GM23248 (cell line): ENCODE measurements at regions not wholly inside any gene's neighbourhood (a gene's known extent, or its start where the extent isn't known, plus 50 kb on each side); places are given as distances from the start of the nearest gene placed in this dataset.

Source experiments
- DNase-seq: peaks from one replicate; pipeline ENCODE4 v3.0.0-alpha.2; 2015
- H2AFZ ChIP-seq: fragments of 200-600 bp; sonication (generic); 2 replicates; pipeline ENCODE4 v1.6.1; 2016; ENCODE audit warnings: antibody characterized with exemption
- H3F3A ChIP-seq: fragments of 200-600 bp; sonication (generic); 2 replicates; pipeline ENCODE4 v1.6.1; 2016; ENCODE audit warnings: mild to moderate bottlenecking, antibody characterized with exemption, mixed run types; ENCODE audit not compliant: insufficient read depth
- H3K27ac ChIP-seq: fragments of 200-600 bp; sonication (generic); 2 replicates; pipeline ENCODE4 v1.5.1; 2016; ENCODE audit warnings: mild to moderate bottlenecking
- H3K27me3 ChIP-seq: fragments of 200-600 bp; sonication (generic); replicated peaks from 2 replicates; pipeline ENCODE4 v1.6.1; 2016; ENCODE audit warnings: mild to moderate bottlenecking; ENCODE audit not compliant: insufficient read depth
- H3K36me3 ChIP-seq: fragments of 200-600 bp; sonication (generic); 2 replicates; pipeline ENCODE4 v1.6.1; 2016; ENCODE audit warnings: low read depth, mild to moderate bottlenecking
- H3K4me1 ChIP-seq: fragments of 200-600 bp; sonication (generic); 2 replicates; pipeline ENCODE4 v1.6.1; 2016; ENCODE audit warnings: mild to moderate bottlenecking; ENCODE audit not compliant: insufficient read depth
- H3K4me2 ChIP-seq: fragments of 200-600 bp; sonication (generic); one replicate; pipeline ENCODE4 v1.6.1; 2016; ENCODE audit warnings: mild to moderate bottlenecking; ENCODE audit not compliant: unreplicated experiment
- H3K4me3 ChIP-seq: fragments of 200-600 bp; sonication (generic); 2 replicates; pipeline ENCODE4 v1.5.1; 2016; ENCODE audit warnings: mild to moderate bottlenecking
- H3K79me2 ChIP-seq: fragments of 200-600 bp; sonication (generic); 2 replicates; pipeline ENCODE4 v1.6.1; 2016; ENCODE audit warnings: mild to moderate bottlenecking; ENCODE audit not compliant: insufficient read depth
- H3K9ac ChIP-seq: fragments of 200-600 bp; sonication (generic); 2 replicates; pipeline ENCODE4 v1.6.1; 2016; ENCODE audit warnings: mild to moderate bottlenecking
- H3K9me2 ChIP-seq: fragments of 200-600 bp; sonication (generic); 2 replicates; pipeline ENCODE4 v1.6.1; 2016; ENCODE audit warnings: mixed run types, mild to moderate bottlenecking, moderate library complexity; ENCODE audit not compliant: insufficient read depth
- H3K9me3 ChIP-seq: fragments of 200-600 bp; sonication (generic); one replicate; pipeline ENCODE4 v1.6.1; 2017; ENCODE audit warnings: low read depth
- H4K20me1 ChIP-seq: fragments of 200-600 bp; sonication (generic); 2 replicates; pipeline ENCODE4 v1.6.0; 2016; ENCODE audit not compliant: insufficient read depth
- EZH2 ChIP-seq: fragments of 200-600 bp; sonication (generic); IDR thresholded peaks from 2 replicates; pipeline ENCODE4 v1.6.1; 2018; ENCODE audit warnings: antibody characterized with exemption, mild to moderate bottlenecking; ENCODE audit not compliant: insufficient read depth, poor library complexity, severe bottlenecking
- EZH2phosphoT487 ChIP-seq: fragments of 200-600 bp; sonication (generic); IDR thresholded peaks from 2 replicates; pipeline ENCODE4 v1.6.1; 2018; ENCODE audit warnings: antibody characterized with exemption, moderate library complexity, mild to moderate bottlenecking, low read depth; ENCODE audit not compliant: insufficient read depth
- WGBS, 2 experiments: methylation state at CpG; one replicate each; pipeline ENCODE4 v1.1.6; 2015 to 2017; ENCODE audit warnings: low lambda C conversion rate in 2 of 2, low coverage in 1 of 2; ENCODE audit errors: missing lambda C conversion rate in 2 of 2; 5-methylcytosine and 5-hydroxymethylcytosine counted together
- in situ Hi-C: fragments of 300-500 bp; cut with MboI; formaldehyde crosslinking; loops from 2 replicates; pipeline ENCODE4 v1.15.0; 2020

DNA sequence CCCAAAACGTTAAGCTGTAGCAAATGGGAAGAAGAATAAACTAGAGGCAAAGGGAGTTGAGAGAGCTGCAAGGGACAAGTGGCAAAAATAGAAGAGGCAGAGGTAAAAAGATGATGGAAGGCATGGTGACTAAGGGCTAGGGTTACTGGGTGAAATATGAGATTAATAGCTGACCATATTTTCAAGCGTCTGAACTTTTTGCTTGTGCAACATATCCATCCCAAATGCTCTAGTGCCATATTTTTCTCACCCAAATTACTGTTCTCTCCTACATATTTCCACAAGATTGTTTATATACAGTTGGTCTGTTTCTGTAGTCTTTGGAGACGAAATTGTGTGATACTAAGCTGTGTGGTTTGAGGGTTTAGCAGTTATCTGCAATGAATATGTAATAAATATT is 145.5 kb downstream of the GMNC start:
- H3K79me2 ChIP-seq, result no peaks in the 10 kb centered on the region
- H3K36me3 ChIP-seq, result no peaks in the 10 kb centered on the region
- in situ Hi-C loops, result loop anchor here (10.0 kb wide), 1 partner anchor 338 kb away; no protein-coding TSS in a partner anchor
- no peak overlapping the region for H3K9ac ChIP-seq
- no peak overlapping the region for H3K27ac ChIP-seq
- no peak overlapping the region for H2AFZ ChIP-seq
- no peaks in the 10 kb centered on the region for H3K27me3 ChIP-seq
- no peaks in the 10 kb centered on the region for H4K20me1 ChIP-seq
- H3K9me3 ChIP-seq, result no peaks in the 10 kb centered on the region
- 75 to 81% methylated on average over 3 of the region's 3 CpGs for WGBS, 2 experiments
- H3K4me2 ChIP-seq, result no peak overlapping the region
- peaks cover 14% of the 10 kb centered on the region for H3K4me1 ChIP-seq
- 0 out of 2 replicates have a peak, but pooled peaks cover 4% of the 10 kb centered on the region for H3F3A ChIP-seq
- DNase-seq, result no peak
- TF ChIP-seq EZH2phosphoT487 (no peak), EZH2 (no peak)
- H3K9me2 ChIP-seq, result no peaks in the 10 kb centered on the region
- H3K4me3 ChIP-seq, result no peak overlapping the region

DNA sequence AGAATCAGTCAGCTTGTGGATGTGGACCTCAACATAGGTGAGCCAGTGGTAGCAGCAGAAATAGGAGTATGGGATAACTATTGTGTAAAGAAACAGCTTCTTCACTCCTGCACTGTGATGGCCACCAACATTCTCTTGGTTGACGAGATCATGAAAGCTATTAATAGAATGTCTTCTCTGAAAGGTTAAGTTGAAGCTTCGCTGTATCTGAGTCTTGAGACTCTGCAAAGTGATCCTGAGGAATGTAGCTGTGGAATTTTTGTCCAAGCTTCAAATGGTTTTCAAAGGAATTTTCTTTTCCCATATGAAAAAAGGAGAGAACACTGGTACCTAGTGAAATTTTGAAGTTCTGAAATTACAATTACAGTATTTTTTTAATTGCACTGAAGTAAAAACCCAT is 146.3 kb downstream of the GMNC start:
- H3K27ac ChIP-seq, result no peak overlapping the region
- no peak overlapping the region for H2AFZ ChIP-seq
- peaks cover 14% of the 10 kb centered on the region for H3K4me1 ChIP-seq
- H3K9ac ChIP-seq, result no peak overlapping the region
- H3K36me3 ChIP-seq, result no peaks in the 10 kb centered on the region
- no peaks in the 10 kb centered on the region for H3K9me2 ChIP-seq
- no peaks in the 10 kb centered on the region for H3K9me3 ChIP-seq
- H3K27me3 ChIP-seq, result no peaks in the 10 kb centered on the region
- no peak for DNase-seq
- in situ Hi-C loops, result loop anchor here (10.0 kb wide), 1 partner anchor 339 kb away; no protein-coding TSS in a partner anchor
- H3K4me2 ChIP-seq, result no peak overlapping the region
- H3F3A ChIP-seq, result 0 out of 2 replicates have a peak, but pooled peaks cover 4% of the 10 kb centered on the region
- no peaks in the 10 kb centered on the region for H4K20me1 ChIP-seq
- no peaks in the 10 kb centered on the region for H3K79me2 ChIP-seq
- 72 to 77% methylated on average over 2 of the region's 2 CpGs for WGBS, 2 experiments
- TF ChIP-seq EZH2, result no peak
- no peak for TF ChIP-seq EZH2phosphoT487
- no peak overlapping the region for H3K4me3 ChIP-seq

DNA sequence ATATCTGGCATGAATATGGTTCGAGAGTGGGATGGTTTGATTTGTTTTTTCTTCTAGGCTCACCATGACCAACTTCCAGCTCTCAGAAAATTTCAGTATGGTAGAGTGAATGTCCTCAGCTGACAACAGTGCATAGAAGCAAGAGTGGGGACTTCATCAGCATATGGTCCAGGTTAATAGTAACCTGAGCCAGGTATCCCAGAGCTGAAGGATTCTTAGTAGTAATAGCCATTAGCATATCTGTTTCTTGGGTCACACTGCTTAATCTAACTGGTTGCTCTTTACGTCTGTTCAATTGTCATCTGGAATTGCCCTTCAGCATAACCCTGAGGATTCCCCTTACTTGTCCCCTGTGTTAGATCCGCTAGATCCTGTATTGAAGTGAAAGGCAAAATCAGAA is 151.8 kb downstream of the GMNC start:
- Histone ChIP-seq H4K20me1 (no peaks in the 10 kb centered on the region), H3K4me3 (no peak overlapping the region), H3K9me2 (no peaks in the 10 kb centered on the region), H2AFZ (no peak overlapping the region), H3K27ac (no peak overlapping the region), H3K27me3 (no peaks in the 10 kb centered on the region), H3K79me2 (no peaks in the 10 kb centered on the region), H3K9me3 (no peaks in the 10 kb centered on the region), H3K9ac (no peak overlapping the region), H3F3A (no peaks in the 10 kb centered on the region), H3K36me3 (no peaks in the 10 kb centered on the region), H3K4me2 (no peak overlapping the region), H3K4me1 (peaks cover 10% of the 10 kb centered on the region)
- TF ChIP-seq EZH2phosphoT487, result no peak
- no peak for TF ChIP-seq EZH2
- 92% methylated on average over 3 of the region's 3 CpGs for WGBS, 2 experiments
- in situ Hi-C loops, result loop anchor here (10.0 kb wide), 1 partner anchor 344 kb away; no protein-coding TSS in a partner anchor
- DNase-seq, result no peak

DNA sequence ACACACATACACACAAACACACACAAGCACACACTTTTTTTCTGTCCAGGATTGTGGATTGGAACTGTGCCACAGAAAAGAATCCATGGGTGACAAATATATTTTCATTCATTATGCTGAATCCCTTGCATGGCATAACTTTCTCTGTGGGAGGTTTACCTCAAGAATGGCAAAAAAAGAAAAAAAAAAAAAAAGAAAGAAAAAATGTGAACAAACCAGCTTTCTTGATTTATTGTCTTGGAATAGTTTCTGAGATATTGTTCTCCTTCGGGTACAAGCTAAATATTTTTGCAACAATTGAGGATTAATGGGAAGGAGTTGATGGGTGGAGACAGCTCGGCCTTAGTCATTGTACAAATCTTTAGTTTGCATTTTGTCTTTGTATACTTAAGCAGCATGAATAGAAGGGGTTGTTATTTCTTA is 153.1 kb downstream of the GMNC start:
- Histone ChIP-seq H3K9me2 (no peaks in the 10 kb centered on the region), H3K4me1 (peaks cover 10% of the 10 kb centered on the region), H3K27ac (no peak overlapping the region), H3K4me3 (no peak overlapping the region), H3K79me2 (no peaks in the 10 kb centered on the region), H4K20me1 (no peaks in the 10 kb centered on the region), H3K27me3 (no peaks in the 10 kb centered on the region), H3F3A (no peaks in the 10 kb centered on the region), H3K4me2 (no peak overlapping the region), H3K9me3 (no peaks in the 10 kb centered on the region), H2AFZ (no peak overlapping the region), H3K36me3 (no peaks in the 10 kb centered on the region), H3K9ac (no peak overlapping the region)
- TF ChIP-seq EZH2 (no peak), EZH2phosphoT487 (no peak)
- in situ Hi-C loops, result no loop called here
- WGBS, 2 experiments, result 8 to 10% methylated on average over 2 of the region's 2 CpGs
- DNase-seq, result peak; percentile 29
